IgD-negative memory B cell (primary cell): ENCODE measurements at regions not wholly inside any gene's neighbourhood (a gene's known extent, or its start where the extent isn't known, plus 50 kb on each side); places are given as distances from the start of the nearest gene placed in this dataset.
A peak's percentile ranks its signal among the peaks of the same experiment; 100 is the strongest.

ENCODE experiments used
- H3K27ac Mint-ChIP-seq, 3 donors: one replicate each; pipeline ENCODE4 v1.8.0; 2020 to 2022; ENCODE audit warnings: mild to moderate bottlenecking in 3 of 3, mixed read lengths in 3 of 3, moderate library complexity in 1 of 3
- H3K27me3 Mint-ChIP-seq: one replicate; pipeline ENCODE4 v1.8.0; 2021; ENCODE audit warnings: mixed read lengths
- H3K36me3 Mint-ChIP-seq: one replicate; pipeline ENCODE4 v1.8.0; 2020; ENCODE audit warnings: mild to moderate bottlenecking, mixed read lengths
- H3K4me1 Mint-ChIP-seq, 3 donors: one replicate each; pipeline ENCODE4 v1.8.0; 2020 to 2022; ENCODE audit warnings: mixed read lengths in 3 of 3, mild to moderate bottlenecking in 1 of 3
- H3K4me3 Mint-ChIP-seq, 4 donors: one replicate each; pipeline ENCODE4 v1.8.0; 2020 to 2022; ENCODE audit warnings: mild to moderate bottlenecking in 4 of 4, mixed read lengths in 4 of 4, moderate library complexity in 3 of 4
- H3K9me3 Mint-ChIP-seq, 3 donors: one replicate each; pipeline ENCODE4 v1.8.0; 2020 to 2021; ENCODE audit warnings: mixed read lengths in 3 of 3, mild to moderate bottlenecking in 1 of 3

DNA sequence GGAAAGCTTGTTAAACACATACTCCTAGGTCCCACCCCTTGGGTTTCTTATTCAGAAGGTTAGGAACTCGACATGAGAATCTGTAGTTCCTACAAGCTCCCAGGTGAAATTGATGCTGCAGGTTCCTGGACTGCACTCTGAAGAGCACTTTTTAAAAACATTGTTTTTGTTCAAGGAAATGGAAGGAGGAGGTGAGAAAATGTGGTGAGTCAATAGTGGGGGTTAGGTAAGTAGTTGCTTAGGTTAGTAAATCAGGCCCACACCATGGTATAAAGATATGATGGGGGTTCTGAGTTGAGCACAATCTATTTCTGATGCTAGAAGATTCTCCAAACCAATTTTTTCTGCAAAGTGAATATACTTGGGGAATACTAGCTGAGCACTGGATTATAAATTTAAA, 450.3 kb downstream of the CCDC91 start:
- Mint-ChIP-seq H3K9me3 (peaks cover 0 to 4% (median 0%) of the 10 kb centered on the region in 3 donors), H3K27me3 (no peaks in the 10 kb centered on the region), H3K27ac (peak overlapping the region in 1 of 3 donors; percentile 40), H3K4me1 (no peaks in the 10 kb centered on the region), H3K36me3 (no peaks in the 10 kb centered on the region), H3K4me3 (no peak overlapping the region)

GRCh38 chr12:28645436-28645835, 455.2 kb downstream of the CCDC91 start:
- Mint-ChIP-seq H3K27me3 (no peaks in the 10 kb centered on the region), H3K4me1 (no peaks in the 10 kb centered on the region), H3K9me3 (peaks cover 0 to 1% (median 0%) of the 10 kb centered on the region in 3 donors), H3K36me3 (no peaks in the 10 kb centered on the region), H3K4me3 (no peak overlapping the region), H3K27ac (no peak overlapping the region)

DNA sequence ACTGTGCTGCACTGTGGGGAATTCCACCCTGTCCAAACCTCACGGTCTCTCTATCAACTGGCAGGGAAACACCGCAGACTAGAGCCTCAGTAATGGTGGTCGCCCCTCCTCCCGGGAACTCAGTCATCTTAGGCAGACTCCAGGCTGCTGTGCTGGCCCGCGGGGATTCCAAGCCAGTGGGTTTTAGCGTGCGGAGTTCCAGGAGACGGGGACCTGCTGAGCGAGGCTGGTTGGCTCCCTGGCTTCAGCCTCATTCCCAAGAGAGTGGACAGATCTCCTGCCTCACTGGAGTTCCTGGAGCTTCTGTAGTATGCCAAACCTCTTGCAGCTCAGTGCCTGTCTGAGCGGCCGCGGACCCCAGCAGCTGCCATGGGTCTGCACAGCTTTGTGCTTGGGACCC, 455.6 kb downstream of the CCDC91 start:
- Mint-ChIP-seq H3K9me3 (peaks cover 0 to 1% (median 0%) of the 10 kb centered on the region in 3 donors), H3K4me3 (no peak overlapping the region), H3K36me3 (no peaks in the 10 kb centered on the region), H3K4me1 (no peaks in the 10 kb centered on the region), H3K27ac (no peak overlapping the region), H3K27me3 (no peaks in the 10 kb centered on the region)

DNA sequence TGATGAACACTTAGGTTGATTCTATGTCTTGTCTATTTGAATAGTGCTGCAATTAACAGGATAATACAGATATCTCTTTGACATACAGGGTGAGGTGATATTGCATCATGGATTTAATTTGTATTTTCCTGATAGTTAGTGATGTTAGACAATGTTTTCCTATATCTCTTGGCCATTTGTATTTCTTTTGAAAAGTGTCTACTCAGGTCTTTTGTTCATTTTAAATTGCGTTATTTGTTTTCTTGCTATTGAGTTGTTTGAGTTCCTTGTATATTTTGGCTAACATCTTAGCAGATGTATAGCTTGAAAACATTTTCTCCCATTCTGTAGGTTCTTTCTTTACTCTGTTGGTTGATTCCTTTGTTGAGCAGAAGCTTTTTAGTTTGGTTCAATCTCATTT, 460.6 kb downstream of the CCDC91 start:
- H3K27ac Mint-ChIP-seq: no peak overlapping the region
- no peaks in the 10 kb centered on the region for H3K4me1 Mint-ChIP-seq
- peaks cover 2% of the 10 kb centered on the region for H3K27me3 Mint-ChIP-seq
- H3K36me3 Mint-ChIP-seq: peaks cover 1% of the 10 kb centered on the region
- H3K9me3 Mint-ChIP-seq: peaks cover 0 to 6% (median 3%) of the 10 kb centered on the region in 3 donors
- H3K4me3 Mint-ChIP-seq: no peak overlapping the region

GRCh38 chr12:28652239-28652638, 462.0 kb downstream of the CCDC91 start:
- Mint-ChIP-seq H3K27ac (no peak overlapping the region), H3K27me3 (peaks cover 2% of the 10 kb centered on the region), H3K36me3 (peaks cover 1% of the 10 kb centered on the region), H3K4me1 (no peaks in the 10 kb centered on the region), H3K4me3 (no peak overlapping the region), H3K9me3 (peaks cover 0 to 6% (median 4%) of the 10 kb centered on the region in 3 donors)

- Mint-ChIP-seq H3K9me3 (peaks cover 0 to 4% (median 2%) of the 10 kb centered on the region in 3 donors), H3K4me1 (no peaks in the 10 kb centered on the region), H3K27ac (no peak overlapping the region), H3K4me3 (no peak overlapping the region), H3K36me3 (peaks cover 2% of the 10 kb centered on the region), H3K27me3 (no peaks in the 10 kb centered on the region)
These were observed 467.1 kb upstream of the FAR2 start for GRCh38 chr12:28681980-28682379.

DNA sequence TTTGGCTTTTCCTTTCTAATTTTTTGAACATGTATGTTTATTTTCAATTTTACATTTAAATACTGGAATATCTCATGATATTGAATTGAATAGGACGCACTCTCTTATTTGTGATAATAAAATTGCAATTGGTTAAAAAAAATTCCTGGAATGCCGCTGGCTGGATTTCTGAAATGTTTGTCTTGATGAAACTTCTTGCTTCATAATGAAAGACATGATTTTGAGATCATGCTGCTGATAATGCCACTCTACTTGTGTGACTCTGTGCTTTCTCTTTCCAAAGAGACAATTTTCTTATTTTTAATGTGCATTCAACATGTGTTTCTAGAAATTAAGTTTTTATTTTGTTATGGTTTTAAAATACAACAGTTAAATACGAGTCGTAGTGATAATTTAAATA, 465.7 kb upstream of the FAR2 start:
- Mint-ChIP-seq H3K9me3 (peaks cover 0 to 4% (median 2%) of the 10 kb centered on the region in 3 donors), H3K4me1 (no peaks in the 10 kb centered on the region), H3K27ac (no peak overlapping the region), H3K27me3 (no peaks in the 10 kb centered on the region), H3K36me3 (no peaks in the 10 kb centered on the region), H3K4me3 (no peak overlapping the region)

- Mint-ChIP-seq H3K36me3 (no peaks in the 10 kb centered on the region), H3K4me3 (no peak overlapping the region), H3K9me3 (peaks cover 0 to under 1% (median 0%) of the 10 kb centered on the region in 3 donors), H3K27ac (no peak overlapping the region), H3K27me3 (no peaks in the 10 kb centered on the region), H3K4me1 (no peaks in the 10 kb centered on the region)
These were observed 459.5 kb upstream of the FAR2 start for GRCh38 chr12:28689398-28690175.

- no peaks in the 10 kb centered on the region for H3K9me3 Mint-ChIP-seq
- H3K27ac Mint-ChIP-seq: no peak overlapping the region
- no peaks in the 10 kb centered on the region for H3K27me3 Mint-ChIP-seq
- H3K36me3 Mint-ChIP-seq: no peaks in the 10 kb centered on the region
- H3K4me1 Mint-ChIP-seq: peaks cover 0 to 1% (median 0%) of the 10 kb centered on the region in 3 donors
- H3K4me3 Mint-ChIP-seq: no peak overlapping the region
These were observed 455.4 kb upstream of the FAR2 start for GRCh38 chr12:28693565-28694219.

DNA sequence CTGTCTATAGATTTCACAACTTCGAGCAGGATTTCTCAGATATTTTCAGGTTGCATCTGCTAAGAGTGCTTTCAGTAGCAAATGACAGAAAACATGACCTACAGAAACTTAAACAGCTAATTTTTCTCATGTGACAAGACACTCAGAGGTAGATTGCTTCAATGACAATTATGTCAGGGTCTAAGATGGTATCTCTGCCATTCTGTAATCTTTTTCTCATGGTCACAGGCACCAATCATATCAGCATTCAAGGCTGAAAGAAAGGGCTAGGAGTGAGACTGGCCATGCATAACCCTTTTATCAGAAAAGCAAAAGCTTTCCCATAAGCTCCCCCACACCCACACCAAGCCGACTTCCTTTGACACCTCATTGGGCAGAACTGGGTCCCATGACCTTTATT, 450.5 kb upstream of the FAR2 start:
- Mint-ChIP-seq H3K4me3 (no peak overlapping the region), H3K27me3 (no peaks in the 10 kb centered on the region), H3K36me3 (no peaks in the 10 kb centered on the region), H3K27ac (no peak overlapping the region), H3K4me1 (peaks cover 0 to 2% (median 0%) of the 10 kb centered on the region in 3 donors), H3K9me3 (peaks cover 0 to 2% (median 0%) of the 10 kb centered on the region in 3 donors)

- no peaks in the 10 kb centered on the region for H3K36me3 Mint-ChIP-seq
- no peaks in the 10 kb centered on the region for H3K27me3 Mint-ChIP-seq
- no peak overlapping the region for H3K27ac Mint-ChIP-seq
- H3K4me3 Mint-ChIP-seq: no peak overlapping the region
- H3K9me3 Mint-ChIP-seq: peaks cover 0 to 2% (median 0%) of the 10 kb centered on the region in 3 donors
- H3K4me1 Mint-ChIP-seq: peaks cover 0 to 2% (median 0%) of the 10 kb centered on the region in 3 donors
These were observed 450.0 kb upstream of the FAR2 start for GRCh38 chr12:28699029-28699428.

- peaks cover 0 to 2% (median 0%) of the 10 kb centered on the region in 3 donors for H3K4me1 Mint-ChIP-seq
- no peaks in the 10 kb centered on the region for H3K27me3 Mint-ChIP-seq
- no peaks in the 10 kb centered on the region for H3K36me3 Mint-ChIP-seq
- no peak overlapping the region for H3K27ac Mint-ChIP-seq
- peaks cover 0 to 3% (median 0%) of the 10 kb centered on the region in 3 donors for H3K9me3 Mint-ChIP-seq
- no peak overlapping the region for H3K4me3 Mint-ChIP-seq
These were observed 448.9 kb upstream of the FAR2 start for GRCh38 chr12:28700161-28700560.

DNA sequence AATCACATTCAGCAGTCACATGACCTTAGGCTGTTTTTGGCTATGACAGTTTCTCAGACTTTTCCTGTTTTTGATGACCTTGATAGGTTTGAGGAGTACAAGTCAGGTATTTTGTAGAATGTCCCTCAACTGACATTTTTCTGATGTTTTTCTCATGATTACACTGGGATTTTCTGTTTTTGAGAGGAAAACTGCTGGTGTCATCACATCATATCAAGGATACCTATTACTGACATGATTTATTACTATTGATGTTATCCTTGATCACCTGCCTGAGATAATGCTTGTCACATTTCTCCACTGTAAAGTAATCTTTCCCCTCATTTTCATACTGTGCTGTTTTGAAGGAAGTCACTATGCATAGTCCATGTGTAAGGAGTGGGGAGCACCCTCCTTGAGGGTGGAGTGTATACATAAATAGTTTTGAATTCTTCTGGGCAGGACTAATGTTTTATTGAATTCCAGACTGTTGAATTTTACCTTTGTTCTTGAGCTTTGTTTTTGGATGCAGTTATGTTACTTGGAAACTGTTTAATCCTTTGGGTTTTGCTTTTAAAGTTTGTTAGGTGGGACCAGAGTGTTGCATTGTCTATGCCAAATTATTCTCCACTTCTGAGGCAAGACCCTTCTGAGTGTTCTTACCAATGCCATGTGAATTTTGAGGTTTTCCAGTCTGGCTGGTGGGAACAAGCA, 444.5 kb upstream of the FAR2 start:
- H3K9me3 Mint-ChIP-seq: peaks cover 0 to 5% (median 3%) of the 10 kb centered on the region in 3 donors
- no peaks in the 10 kb centered on the region for H3K4me1 Mint-ChIP-seq
- H3K36me3 Mint-ChIP-seq: no peaks in the 10 kb centered on the region
- H3K4me3 Mint-ChIP-seq: no peak overlapping the region
- no peak overlapping the region for H3K27ac Mint-ChIP-seq
- H3K27me3 Mint-ChIP-seq: no peaks in the 10 kb centered on the region

GRCh38 chr12:28708918-28709371, 440.1 kb upstream of the FAR2 start:
- H3K36me3 Mint-ChIP-seq: no peaks in the 10 kb centered on the region
- H3K9me3 Mint-ChIP-seq: peaks cover 0 to 8% (median 5%) of the 10 kb centered on the region in 3 donors
- H3K27ac Mint-ChIP-seq: no peak overlapping the region
- no peaks in the 10 kb centered on the region for H3K27me3 Mint-ChIP-seq
- H3K4me1 Mint-ChIP-seq: no peaks in the 10 kb centered on the region
- no peak overlapping the region for H3K4me3 Mint-ChIP-seq

GRCh38 chr12:28709986-28710685, 438.9 kb upstream of the FAR2 start:
- Mint-ChIP-seq H3K36me3 (no peaks in the 10 kb centered on the region), H3K9me3 (peaks cover 0 to 13% (median 6%) of the 10 kb centered on the region in 3 donors), H3K4me3 (no peak overlapping the region), H3K4me1 (no peaks in the 10 kb centered on the region), H3K27ac (no peak overlapping the region), H3K27me3 (no peaks in the 10 kb centered on the region)
